ENCODE measurements at regions not wholly inside any gene's neighbourhood (a gene's known extent, or its start where the extent isn't known, plus 50 kb on each side); places are given as distances from the start of the nearest gene placed in this dataset.

DNA sequence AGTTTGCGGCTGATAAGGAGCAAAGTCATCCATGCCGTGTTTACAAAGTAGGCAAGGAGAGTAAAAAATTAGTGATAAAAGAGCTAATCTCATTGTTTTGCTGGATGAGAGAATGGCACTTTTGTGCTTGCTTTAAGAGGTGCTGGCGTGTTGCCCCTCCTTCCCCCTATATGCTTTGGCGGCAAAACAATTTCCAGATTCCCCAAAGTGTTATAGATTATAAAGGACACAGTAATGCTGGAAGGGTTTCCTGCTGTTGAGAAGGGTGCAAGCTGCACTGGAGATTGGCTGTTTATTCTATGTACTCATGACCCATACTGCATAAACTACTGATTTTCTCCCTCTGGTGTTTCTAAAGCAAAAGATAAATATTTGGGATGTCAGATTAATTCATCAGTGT, 338.9 kb upstream of the MAP3K7 start:
- CTCF ChIA-PET = no interaction called here
- TF ChIP-seq, protein P1, sequence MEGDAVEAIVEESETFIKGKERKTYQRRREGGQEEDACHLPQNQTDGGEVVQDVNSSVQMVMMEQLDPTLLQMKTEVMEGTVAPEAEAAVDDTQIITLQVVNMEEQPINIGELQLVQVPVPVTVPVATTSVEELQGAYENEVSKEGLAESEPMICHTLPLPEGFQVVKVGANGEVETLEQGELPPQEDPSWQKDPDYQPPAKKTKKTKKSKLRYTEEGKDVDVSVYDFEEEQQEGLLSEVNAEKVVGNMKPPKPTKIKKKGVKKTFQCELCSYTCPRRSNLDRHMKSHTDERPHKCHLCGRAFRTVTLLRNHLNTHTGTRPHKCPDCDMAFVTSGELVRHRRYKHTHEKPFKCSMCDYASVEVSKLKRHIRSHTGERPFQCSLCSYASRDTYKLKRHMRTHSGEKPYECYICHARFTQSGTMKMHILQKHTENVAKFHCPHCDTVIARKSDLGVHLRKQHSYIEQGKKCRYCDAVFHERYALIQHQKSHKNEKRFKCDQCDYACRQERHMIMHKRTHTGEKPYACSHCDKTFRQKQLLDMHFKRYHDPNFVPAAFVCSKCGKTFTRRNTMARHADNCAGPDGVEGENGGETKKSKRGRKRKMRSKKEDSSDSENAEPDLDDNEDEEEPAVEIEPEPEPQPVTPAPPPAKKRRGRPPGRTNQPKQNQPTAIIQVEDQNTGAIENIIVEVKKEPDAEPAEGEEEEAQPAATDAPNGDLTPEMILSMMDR (IDR thresholded peaks at IDR 0.05; ENCODE audit: insufficient read depth in 1 of 2, low read depth in 1 of 2, low read length in 1 of 2, severe bottlenecking in 1 of 2, unreplicated experiment in 1 of 2) = no peak

GRCh38 chr6:90922325-90922724, 335.5 kb upstream of the MAP3K7 start:
- Mint-ChIP-seq H3K27ac (ENCODE audit: unreplicated experiment) (no peak overlapping the region), H3K4me1 (ENCODE audit: low read depth, unreplicated experiment) (no peaks in the 10 kb centered on the region), H3K36me3 (ENCODE audit: insufficient read depth, unreplicated experiment) (no peaks in the 10 kb centered on the region), H3K4me3 (ENCODE audit: unreplicated experiment) (no peak overlapping the region), H3K9me3 (ENCODE audit: unreplicated experiment) (no peaks in the 10 kb centered on the region), H3K27me3 (ENCODE audit: insufficient read depth, unreplicated experiment) (peaks cover 5% of the 10 kb centered on the region)
- intact Hi-C loops (cut with micrococcal nuclease; ENCODE audit: unreplicated experiment) = no loop called here
- DNase-seq = no peak
- H3K4me3 ChIP-seq (ENCODE audit: low read depth, low read length) = no peak overlapping the region
- BruUV-seq (replicated peaks) = no TSS peak
- no peaks in the 10 kb centered on the region for H3K4me1 ChIP-seq
- POLR2A ChIA-PET = no interaction called here
- TF ChIP-seq, protein P1 (IDR thresholded peaks at IDR 0.05; ENCODE audit: insufficient read depth in 1 of 2, low read depth in 1 of 2, low read length in 1 of 2, severe bottlenecking in 1 of 2, unreplicated experiment in 1 of 2) = no peak
- CTCF ChIA-PET = no interaction called here
- H3K36me3 ChIP-seq (ENCODE audit: control insufficient read depth, insufficient read depth, low read length) = no peaks in the 10 kb centered on the region
- no peaks in the 10 kb centered on the region for H3K27me3 ChIP-seq (replicated peaks; ENCODE audit: control insufficient read depth, insufficient read depth, low read length)
- H3K9me3 ChIP-seq = no peaks in the 10 kb centered on the region

More for the DNA sequence above, 338.9 kb upstream of the MAP3K7 start:
- no peak for DNase-seq
- intact Hi-C loops (cut with micrococcal nuclease; ENCODE audit: unreplicated experiment) = no loop called here
- Histone ChIP-seq H3K9me3 (no peaks in the 10 kb centered on the region), H3K27me3 (replicated peaks; ENCODE audit: control insufficient read depth, insufficient read depth, low read length) (no peaks in the 10 kb centered on the region), H3K4me1 (no peaks in the 10 kb centered on the region), H3K4me3 (ENCODE audit: low read depth, low read length) (no peak overlapping the region), H3K36me3 (ENCODE audit: control insufficient read depth, insufficient read depth, low read length) (no peaks in the 10 kb centered on the region)
- Mint-ChIP-seq H3K27ac (ENCODE audit: unreplicated experiment) (no peak overlapping the region), H3K4me1 (ENCODE audit: low read depth, unreplicated experiment) (no peaks in the 10 kb centered on the region), H3K36me3 (ENCODE audit: insufficient read depth, unreplicated experiment) (no peaks in the 10 kb centered on the region), H3K27me3 (ENCODE audit: insufficient read depth, unreplicated experiment) (peaks cover 7% of the 10 kb centered on the region), H3K9me3 (ENCODE audit: unreplicated experiment) (no peaks in the 10 kb centered on the region), H3K4me3 (ENCODE audit: unreplicated experiment) (no peak overlapping the region)
- POLR2A ChIA-PET = no interaction called here
- no TSS peak for BruUV-seq (replicated peaks)

- no peaks in the 10 kb centered on the region for H3K4me1 ChIP-seq
- H3K27ac Mint-ChIP-seq (ENCODE audit: unreplicated experiment) = no peak overlapping the region
- no peaks in the 10 kb centered on the region for H3K9me3 ChIP-seq
- no peaks in the 10 kb centered on the region for H3K36me3 Mint-ChIP-seq (ENCODE audit: insufficient read depth, unreplicated experiment)
- no peak for DNase-seq
- TF ChIP-seq, protein P1 (IDR thresholded peaks at IDR 0.05; ENCODE audit: insufficient read depth in 1 of 2, low read depth in 1 of 2, low read length in 1 of 2, severe bottlenecking in 1 of 2, unreplicated experiment in 1 of 2) = no peak
- no peak overlapping the region for H3K4me3 ChIP-seq (ENCODE audit: low read depth, low read length)
- peaks cover 3% of the 10 kb centered on the region for H3K27me3 Mint-ChIP-seq (ENCODE audit: insufficient read depth, unreplicated experiment)
- no TSS peak for BruUV-seq (replicated peaks)
- peaks cover 13% of the 10 kb centered on the region for H3K9me3 Mint-ChIP-seq (ENCODE audit: unreplicated experiment)
- intact Hi-C loops (cut with micrococcal nuclease; ENCODE audit: unreplicated experiment) = no loop called here
- POLR2A ChIA-PET = no interaction called here
- no peaks in the 10 kb centered on the region for H3K4me1 Mint-ChIP-seq (ENCODE audit: low read depth, unreplicated experiment)
- no peaks in the 10 kb centered on the region for H3K27me3 ChIP-seq (replicated peaks; ENCODE audit: control insufficient read depth, insufficient read depth, low read length)
- H3K36me3 ChIP-seq (ENCODE audit: control insufficient read depth, insufficient read depth, low read length) = no peaks in the 10 kb centered on the region
- CTCF ChIA-PET = no interaction called here
- H3K4me3 Mint-ChIP-seq (ENCODE audit: unreplicated experiment) = no peak overlapping the region
Measured at GRCh38 chr6:90918361-90918760, 331.5 kb upstream of the MAP3K7 start.

Measured in Caco-2 (cell line).